ENCODE measurements at regions not wholly inside any gene's neighbourhood (a gene's known extent, or its start where the extent isn't known, plus 50 kb on each side); places are given as distances from the start of the nearest gene placed in this dataset.

DNA sequence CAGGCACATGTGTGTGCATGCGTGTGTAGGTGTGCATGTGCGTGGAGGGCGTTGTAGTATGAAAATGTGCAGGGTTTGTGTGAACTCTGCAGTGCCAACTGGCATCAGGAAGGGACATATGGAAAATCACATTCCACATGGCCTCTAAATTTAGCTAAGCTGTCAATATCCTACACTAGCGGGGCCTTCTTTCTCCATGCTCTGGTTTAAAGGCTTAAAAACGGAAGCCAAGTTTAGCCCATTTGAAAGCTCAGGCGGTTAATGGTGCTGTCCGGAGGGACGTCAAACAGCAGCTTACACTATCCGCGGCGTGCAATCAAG lies 144.1 kb upstream of the NOCT start:
- TF ChIP-seq GATA3 (IDR thresholded peaks at IDR 0.05; ENCODE audit: low read depth, low read length) (no peak), GATA2 (IDR thresholded peaks at IDR 0.05; ENCODE audit: low read depth, low read length) (no peak)

All from SH-SY5Y (cell line).